VCaP (cell line): ENCODE measurements at regions not wholly inside any gene's neighbourhood (a gene's known extent, or its start where the extent isn't known, plus 50 kb on each side); places are given as distances from the start of the nearest gene placed in this dataset.
"Not testable (repeated sequence)": the region's sequence is repeated elsewhere in the genome, so short reads cannot be mapped to it uniquely, and the experiment has no call there.

ENCODE experiments used
- H3K27ac ChIP-seq: fragments of 450-650 bp; 2 replicates; pipeline ENCODE4 v1.5.1; 2017
- CTCF ChIP-seq: fragments of 450-650 bp; conservative IDR thresholded peaks from 2 replicates; pipeline ENCODE4 v1.5.1; 2017; ENCODE audit warnings: mild to moderate bottlenecking, moderate library complexity

- H3K27ac ChIP-seq = no peak overlapping the region
Observed at GRCh38 chr5:18563853-18564252, 929.6 kb downstream of the TAF11L14 start.

GRCh38 chr5:18566671-18567070 lies 932.4 kb downstream of the TAF11L14 start:
- no peak overlapping the region for H3K27ac ChIP-seq
- TF ChIP-seq CTCF = no peak

More at GRCh38 chr5:18563853-18564252, 929.6 kb downstream of the TAF11L14 start:
- TF ChIP-seq CTCF = no peak

- TF ChIP-seq CTCF = no peak
- no peak overlapping the region for H3K27ac ChIP-seq
Observed at GRCh38 chr5:18576586-18576985, 942.3 kb downstream of the TAF11L14 start.

- TF ChIP-seq CTCF = no peak
- H3K27ac ChIP-seq = no peak overlapping the region
Observed at GRCh38 chr5:18601185-18601584, 966.9 kb downstream of the TAF11L14 start.

- H3K27ac ChIP-seq = no peak overlapping the region
- TF ChIP-seq CTCF = no peak
Observed at GRCh38 chr5:18602402-18602801, 968.1 kb downstream of the TAF11L14 start.

GRCh38 chr5:18605186-18605585 lies 970.9 kb downstream of the TAF11L14 start:
- H3K27ac ChIP-seq = no peak overlapping the region
- TF ChIP-seq CTCF = no peak

GRCh38 chr5:18607570-18607969 lies 973.3 kb downstream of the TAF11L14 start:
- H3K27ac ChIP-seq = no peak overlapping the region
- no peak for TF ChIP-seq CTCF

GRCh38 chr5:18617191-18617590 lies 982.9 kb downstream of the TAF11L14 start:
- H3K27ac ChIP-seq = not testable (repeated sequence)
